ENCODE measurements at regions not wholly inside any gene's neighbourhood (a gene's known extent, or its start where the extent isn't known, plus 50 kb on each side); places are given as distances from the start of the nearest gene placed in this dataset.

DNA sequence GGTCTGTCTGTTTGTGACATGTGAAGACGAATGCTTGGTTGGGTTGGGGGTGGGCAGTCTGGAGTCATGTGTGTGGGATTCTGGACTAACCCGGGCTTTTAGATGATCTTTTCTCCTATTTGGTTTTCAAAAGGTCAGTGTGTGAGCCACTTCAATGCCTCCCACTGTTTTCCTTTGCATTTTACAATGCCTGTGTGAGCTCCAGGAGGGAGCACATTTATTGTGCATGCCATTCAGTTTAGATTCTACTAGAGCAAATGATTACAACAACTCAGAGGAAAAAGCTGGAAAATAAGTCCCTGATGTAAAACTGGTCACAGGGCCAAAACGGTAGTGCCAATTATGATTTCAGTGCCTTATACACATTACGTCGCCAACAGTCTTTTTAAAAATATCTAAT is 90.9 kb downstream of the LYPLAL1 start:
- intact Hi-C loops (cut with micrococcal nuclease), result no loop called here

More for the DNA sequence above, 90.9 kb downstream of the LYPLAL1 start:
- WGBS (ENCODE audit: insufficient coverage), result 86% methylated on average over 3 of the region's 5 CpGs
- ATAC-seq (no peak), DNase-seq (no peak)
- H3K27ac ChIP-seq (ENCODE audit: low read length), result no peak overlapping the region
- no peaks in the 10 kb centered on the region for H3K27me3 ChIP-seq (ENCODE audit: control insufficient read depth, insufficient read depth, low read length)
- H3K4me1 ChIP-seq (ENCODE audit: control insufficient read depth, insufficient read depth, low read length), result no peaks in the 10 kb centered on the region
- peaks cover 4% of the 10 kb centered on the region for H3K9me3 ChIP-seq (ENCODE audit: control insufficient read depth, insufficient read depth, low read length)
- H3K4me3 Mint-ChIP-seq, result no peak overlapping the region
- TF ChIP-seq, protein P1, sequence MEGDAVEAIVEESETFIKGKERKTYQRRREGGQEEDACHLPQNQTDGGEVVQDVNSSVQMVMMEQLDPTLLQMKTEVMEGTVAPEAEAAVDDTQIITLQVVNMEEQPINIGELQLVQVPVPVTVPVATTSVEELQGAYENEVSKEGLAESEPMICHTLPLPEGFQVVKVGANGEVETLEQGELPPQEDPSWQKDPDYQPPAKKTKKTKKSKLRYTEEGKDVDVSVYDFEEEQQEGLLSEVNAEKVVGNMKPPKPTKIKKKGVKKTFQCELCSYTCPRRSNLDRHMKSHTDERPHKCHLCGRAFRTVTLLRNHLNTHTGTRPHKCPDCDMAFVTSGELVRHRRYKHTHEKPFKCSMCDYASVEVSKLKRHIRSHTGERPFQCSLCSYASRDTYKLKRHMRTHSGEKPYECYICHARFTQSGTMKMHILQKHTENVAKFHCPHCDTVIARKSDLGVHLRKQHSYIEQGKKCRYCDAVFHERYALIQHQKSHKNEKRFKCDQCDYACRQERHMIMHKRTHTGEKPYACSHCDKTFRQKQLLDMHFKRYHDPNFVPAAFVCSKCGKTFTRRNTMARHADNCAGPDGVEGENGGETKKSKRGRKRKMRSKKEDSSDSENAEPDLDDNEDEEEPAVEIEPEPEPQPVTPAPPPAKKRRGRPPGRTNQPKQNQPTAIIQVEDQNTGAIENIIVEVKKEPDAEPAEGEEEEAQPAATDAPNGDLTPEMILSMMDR (IDR thresholded peaks at IDR 0.05), result no peak
- peaks cover 15% of the 10 kb centered on the region for H3K36me3 Mint-ChIP-seq
- H3K27me3 Mint-ChIP-seq (ENCODE audit: low read depth in 2 of 2), result no peaks in the 10 kb centered on the region
- no peak overlapping the region for H3K27ac Mint-ChIP-seq
- no peaks in the 10 kb centered on the region for H3K4me1 Mint-ChIP-seq
- H3K36me3 ChIP-seq (ENCODE audit: control insufficient read depth, insufficient read depth, low read length), result no peaks in the 10 kb centered on the region
- H3K9me3 Mint-ChIP-seq, result peaks cover 0 to 15% of the 10 kb centered on the region in 2 donors
- H3K4me3 ChIP-seq (ENCODE audit: low read length), result no peak overlapping the region

Data from natural killer cell (primary cell).